Stomach (tissue), 8 donors: ENCODE measurements at regions not wholly inside any gene's neighbourhood (a gene's known extent, or its start where the extent isn't known, plus 50 kb on each side); places are given as distances from the start of the nearest gene placed in this dataset.
"Not testable (repeated sequence)": the region's sequence is repeated elsewhere in the genome, so short reads cannot be mapped to it uniquely, and the experiment has no call there.

ENCODE experiments used
- DNase-seq, 2 donors: peaks; one replicate each; pipeline versions ENCODE4 v3.0.0 to v3.0.0-alpha.2; 2013 to 2019
- H3K27ac ChIP-seq, 5 donors: fragments of 200-600 bp in 4 of 5; sonication (generic) in 4 of 5; one replicate each; pipeline ENCODE4 v1.5.1; 2013 to 2019; ENCODE audit warnings: mild to moderate bottlenecking in 1 of 5, moderate library complexity in 1 of 5
- H3K27me3 ChIP-seq, 3 donors: fragments of 200-600 bp; sonication (generic); one replicate each; pipeline ENCODE4 v1.5.1; 2017 to 2019; ENCODE audit warnings: mixed run types in 1 of 3
- H3K36me3 ChIP-seq, 4 donors: fragments of 200-600 bp; sonication (generic); 1 replicate in 3 of 4; 2 replicates in 1 of 4; pipeline ENCODE4 v1.5.1; 2016 to 2019
- H3K4me1 ChIP-seq, 4 donors: fragments of 200-600 bp; sonication (generic); one replicate each; pipeline ENCODE4 v1.5.1; 2016 to 2019
- H3K4me3 ChIP-seq, 4 donors: fragments of 200-600 bp; sonication (generic) in 3 of 4; one replicate each; pipeline ENCODE4 v1.5.1; 2016 to 2019; ENCODE audit warnings: mild to moderate bottlenecking in 1 of 4
- H3K9me3 ChIP-seq, 4 donors: fragments of 200-600 bp; sonication (generic); one replicate each; pipeline ENCODE4 v1.5.1; 2016 to 2019
- EP300 ChIP-seq: sonication (generic); formaldehyde crosslinking; IDR thresholded peaks from one replicate; pipeline ENCODE4 v1.6.1; 2017; ENCODE audit warnings: antibody characterized with exemption
- POLR2A ChIP-seq, 4 donors: fragments of 450-650 bp; IDR thresholded peaks; one replicate each; pipeline ENCODE4 v1.6.1; 2016; ENCODE audit warnings: antibody characterized with exemption in 4 of 4, control low read depth in 2 of 4, mild to moderate bottlenecking in 1 of 4, moderate library complexity in 1 of 4
- POLR2AphosphoS5 ChIP-seq, 3 donors: sonication (generic); formaldehyde crosslinking; IDR thresholded peaks; one replicate each; pipeline ENCODE4 v1.6.1; 2016; ENCODE audit warnings: antibody characterized with exemption in 3 of 3
- WGBS, 5 donors: extraction: QIAGEN DNeasy Blood & Tissue Kit in 3 of 5; methylation state at CpG; one replicate each; pipeline versions ENCODE4 v1.1.5 to v1.1.7; 2013 to 2018; 5-methylcytosine and 5-hydroxymethylcytosine counted together
- intact Hi-C: fragments of 100-400 bp; cut with DNase I; formaldehyde crosslinking; loops from one replicate; pipeline ENCODE4 v1.15.1; 2023; ENCODE audit warnings: low total_unique reads
- TF ChIP-seq, protein P1 (sequence below), 7 experiments: fragments of 450-650 bp in 4 of 7; fragments of 200-600 bp in 3 of 7; sonication (generic) in 3 of 7; IDR thresholded peaks; one replicate each; pipeline ENCODE4 v1.5.1; 2016 to 2019; ENCODE audit warnings: antibody characterized with exemption in 7 of 7, control low read depth in 2 of 7, mild to moderate bottlenecking in 1 of 7
- donor health status: healthy with polysubstance abuse.
- donor health status: Bipolar disorder and iron deficiency.
- donor health status: healthy.

DNA sequence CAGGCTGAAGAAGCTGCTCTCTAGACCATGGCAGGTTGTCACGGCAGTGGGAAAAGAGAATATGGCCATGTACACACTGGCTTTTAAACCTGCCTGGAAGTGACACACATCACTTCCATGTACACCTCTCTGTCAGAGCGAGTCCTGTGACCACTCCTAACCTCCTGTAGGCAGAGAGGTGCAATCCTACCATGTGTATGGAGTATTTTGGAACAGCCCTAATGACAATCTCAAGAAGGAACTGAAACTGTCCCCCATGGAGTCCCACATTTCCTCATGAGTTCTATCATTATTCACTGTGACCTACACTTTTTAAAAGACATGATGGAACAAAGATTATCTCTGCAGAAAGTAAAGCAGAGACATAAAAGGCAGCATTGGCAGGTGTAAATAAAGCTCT lies 153.4 kb upstream of the PFN2 start:
- no peak overlapping the region for H3K4me3 ChIP-seq
- no peak for DNase-seq
- TF ChIP-seq POLR2AphosphoS5 (IDR thresholded peaks at IDR 0.05) (no peak), POLR2A (IDR thresholded peaks at IDR 0.05) (no peak), EP300 (no peak)
- TF ChIP-seq, protein P1, sequence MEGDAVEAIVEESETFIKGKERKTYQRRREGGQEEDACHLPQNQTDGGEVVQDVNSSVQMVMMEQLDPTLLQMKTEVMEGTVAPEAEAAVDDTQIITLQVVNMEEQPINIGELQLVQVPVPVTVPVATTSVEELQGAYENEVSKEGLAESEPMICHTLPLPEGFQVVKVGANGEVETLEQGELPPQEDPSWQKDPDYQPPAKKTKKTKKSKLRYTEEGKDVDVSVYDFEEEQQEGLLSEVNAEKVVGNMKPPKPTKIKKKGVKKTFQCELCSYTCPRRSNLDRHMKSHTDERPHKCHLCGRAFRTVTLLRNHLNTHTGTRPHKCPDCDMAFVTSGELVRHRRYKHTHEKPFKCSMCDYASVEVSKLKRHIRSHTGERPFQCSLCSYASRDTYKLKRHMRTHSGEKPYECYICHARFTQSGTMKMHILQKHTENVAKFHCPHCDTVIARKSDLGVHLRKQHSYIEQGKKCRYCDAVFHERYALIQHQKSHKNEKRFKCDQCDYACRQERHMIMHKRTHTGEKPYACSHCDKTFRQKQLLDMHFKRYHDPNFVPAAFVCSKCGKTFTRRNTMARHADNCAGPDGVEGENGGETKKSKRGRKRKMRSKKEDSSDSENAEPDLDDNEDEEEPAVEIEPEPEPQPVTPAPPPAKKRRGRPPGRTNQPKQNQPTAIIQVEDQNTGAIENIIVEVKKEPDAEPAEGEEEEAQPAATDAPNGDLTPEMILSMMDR (IDR thresholded peaks at IDR 0.05): no peak
- H3K27me3 ChIP-seq: no peaks in the 10 kb centered on the region
- H3K36me3 ChIP-seq: no peaks in the 10 kb centered on the region
- H3K4me1 ChIP-seq: no peaks in the 10 kb centered on the region
- peaks cover 0 to 6% (median 3%) of the 10 kb centered on the region in 4 donors for H3K9me3 ChIP-seq
- WGBS, 5 donors: 75 to 81% (median 78%) methylated on average over 2 of the region's 2 CpGs
- no peak overlapping the region for H3K27ac ChIP-seq
- intact Hi-C loops: no loop called here

DNA sequence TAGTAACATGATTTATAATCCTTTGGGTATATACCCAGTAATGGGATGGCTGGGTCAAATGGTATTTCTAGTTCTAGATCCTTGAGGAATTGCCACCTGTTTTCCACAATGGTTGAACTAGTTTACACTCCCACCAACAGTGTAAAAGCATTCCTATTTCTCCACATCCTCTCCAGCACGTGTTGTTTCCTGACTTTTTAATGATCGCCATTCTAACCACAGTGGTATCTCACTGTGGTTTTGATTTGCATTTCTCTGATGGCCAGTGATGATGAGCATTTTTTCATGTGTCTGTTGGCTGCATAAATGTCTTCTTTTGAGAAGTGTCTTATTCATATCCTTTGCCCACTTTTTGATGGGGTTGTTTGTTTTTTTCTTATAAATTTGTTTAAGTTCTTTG lies 152.6 kb upstream of the PFN2 start:
- H3K4me3 ChIP-seq, intact Hi-C loops, H3K4me1 ChIP-seq, H3K36me3 ChIP-seq, H3K27ac ChIP-seq, DNase-seq, H3K27me3 ChIP-seq, H3K9me3 ChIP-seq: not testable (repeated sequence)
- 55 to 83% (median 78%) methylated on average over 2 of the region's 2 CpGs for WGBS, 5 donors

GRCh38 chr3:150118219-150118618 lies 147.5 kb upstream of the PFN2 start:
- H3K4me1 ChIP-seq: no peaks in the 10 kb centered on the region
- TF ChIP-seq POLR2A (IDR thresholded peaks at IDR 0.05): no peak
- TF ChIP-seq, protein P1 (IDR thresholded peaks at IDR 0.05): no peak
- H3K4me3 ChIP-seq: no peak overlapping the region
- H3K9me3 ChIP-seq: peaks cover 0 to 6% (median 3%) of the 10 kb centered on the region in 4 donors
- no peak for DNase-seq
- H3K36me3 ChIP-seq: no peaks in the 10 kb centered on the region
- no peak overlapping the region for H3K27ac ChIP-seq
- H3K27me3 ChIP-seq: no peaks in the 10 kb centered on the region
- 67 to 89% (median 76%) methylated on average over 1 of the region's 1 CpG for WGBS, 5 donors
- intact Hi-C loops: no loop called here

- H3K4me1 ChIP-seq: no peaks in the 10 kb centered on the region
- 92 to 97% (median 94%) methylated on average over 1 of the region's 1 CpG for WGBS, 5 donors
Observed at GRCh38 chr3:150117076-150117475, 146.4 kb upstream of the PFN2 start.

GRCh38 chr3:150116196-150116595 lies 145.5 kb upstream of the PFN2 start:
- TF ChIP-seq EP300: no peak

More at GRCh38 chr3:150117076-150117475, 146.4 kb upstream of the PFN2 start:
- no peak for DNase-seq
- intact Hi-C loops: no loop called here
- Histone ChIP-seq H3K9me3 (peaks cover 0 to under 1% (median under 1%) of the 10 kb centered on the region in 4 donors), H3K27me3 (no peaks in the 10 kb centered on the region), H3K27ac (no peak overlapping the region), H3K36me3 (no peaks in the 10 kb centered on the region), H3K4me3 (no peak overlapping the region)
- TF ChIP-seq POLR2AphosphoS5 (IDR thresholded peaks at IDR 0.05) (no peak), POLR2A (IDR thresholded peaks at IDR 0.05) (no peak), EP300 (no peak)
- TF ChIP-seq, protein P1 (IDR thresholded peaks at IDR 0.05): no peak

More at GRCh38 chr3:150116196-150116595, 145.5 kb upstream of the PFN2 start:
- DNase-seq: no peak
- H3K36me3 ChIP-seq: no peaks in the 10 kb centered on the region
- intact Hi-C loops: no loop called here
- H3K9me3 ChIP-seq: no peaks in the 10 kb centered on the region
- 53 to 79% (median 57%) methylated on average over 4 of the region's 4 CpGs for WGBS, 5 donors
- H3K4me1 ChIP-seq: no peaks in the 10 kb centered on the region
- H3K27me3 ChIP-seq: no peaks in the 10 kb centered on the region
- no peak overlapping the region for H3K4me3 ChIP-seq
- H3K27ac ChIP-seq: no peak overlapping the region
